ENCODE measurements at regions not wholly inside any gene's neighbourhood (a gene's known extent, or its start where the extent isn't known, plus 50 kb on each side); places are given as distances from the start of the nearest gene placed in this dataset.

DNA sequence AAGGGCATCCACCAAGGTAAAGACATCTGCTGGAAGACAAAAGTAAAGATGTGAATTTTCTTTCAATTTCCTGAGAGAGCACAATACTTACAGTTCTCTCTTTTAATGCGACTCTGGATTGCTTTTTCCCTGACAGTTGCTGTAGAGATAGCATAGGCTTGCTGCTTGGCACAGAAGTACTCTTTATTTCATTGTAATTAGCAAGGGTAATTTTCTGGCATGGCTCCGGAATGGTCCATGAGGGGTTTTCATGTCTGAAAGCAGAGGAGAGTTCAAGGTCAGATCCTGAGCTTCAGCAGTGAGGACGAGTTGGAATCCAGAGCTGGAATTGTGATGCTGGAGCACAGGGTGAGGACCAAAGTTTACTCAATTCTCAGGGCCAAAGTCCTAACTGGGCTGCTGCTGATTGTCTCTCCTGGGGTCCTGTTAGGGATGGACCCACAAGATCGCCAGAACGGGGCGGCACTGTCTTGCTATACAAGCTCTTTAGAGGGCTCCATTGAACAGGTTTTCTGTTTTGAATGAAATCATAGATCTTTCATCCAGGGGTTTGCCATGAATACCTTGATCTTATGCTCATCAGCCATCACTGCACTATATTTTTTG, 190.0 kb upstream of the MKI67 start:
- no peak for DNase-seq (ENCODE audit: low read depth)

- no peak for DNase-seq (ENCODE audit: low read depth)
Observed at GRCh38 chr10:128316925-128317324, 190.7 kb upstream of the MKI67 start.

- no peak for DNase-seq (ENCODE audit: low read depth)
Observed at GRCh38 chr10:128318366-128318765, 192.1 kb upstream of the MKI67 start.

DNA sequence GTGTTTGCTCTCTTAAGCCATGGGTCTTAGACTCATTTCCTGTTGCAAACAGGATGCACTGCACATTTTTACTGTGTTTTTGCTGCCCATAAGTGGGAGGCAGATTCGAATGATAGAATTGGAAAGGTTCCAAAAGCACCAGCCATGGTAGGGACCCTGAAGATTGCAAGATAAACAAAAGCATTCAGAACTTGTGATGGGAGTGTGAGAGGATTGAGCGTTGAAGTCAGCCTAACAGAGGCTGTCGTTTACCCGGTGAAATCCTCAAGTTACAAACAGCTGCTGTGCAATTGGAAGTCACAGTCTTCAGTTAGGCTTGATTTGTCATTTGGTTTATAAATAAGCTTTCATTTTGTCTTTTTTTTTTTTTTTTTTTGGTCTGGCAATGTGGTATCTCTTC, 192.7 kb upstream of the MKI67 start:
- no peak for DNase-seq (ENCODE audit: low read depth)

DNA sequence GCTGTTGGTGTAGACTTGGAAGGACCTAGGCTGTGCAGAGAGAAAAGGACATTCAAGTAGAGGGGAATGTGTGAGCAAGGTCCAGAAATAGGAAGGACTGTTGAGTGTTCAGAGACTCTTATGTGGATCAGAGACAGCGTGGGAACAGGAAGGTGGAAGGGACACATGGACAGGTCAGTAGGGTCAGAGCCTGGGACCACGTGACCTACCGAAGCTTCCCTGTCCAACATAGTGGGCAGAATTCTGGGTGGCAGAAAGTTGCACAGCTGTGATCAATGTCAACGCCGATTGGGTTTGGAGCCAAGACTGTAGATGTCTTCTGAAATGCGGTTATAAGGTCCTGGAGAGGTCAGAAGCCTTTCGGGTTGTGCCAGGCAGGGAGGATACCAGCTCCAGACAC, 195.9 kb upstream of the MKI67 start:
- DNase-seq (ENCODE audit: low read depth): no peak

- no peak for DNase-seq (ENCODE audit: low read depth)
Observed at GRCh38 chr10:128322950-128323349, 196.7 kb upstream of the MKI67 start.

- no peak for DNase-seq (ENCODE audit: low read depth)
Observed at GRCh38 chr10:128324058-128324827, 198.0 kb upstream of the MKI67 start.

DNA sequence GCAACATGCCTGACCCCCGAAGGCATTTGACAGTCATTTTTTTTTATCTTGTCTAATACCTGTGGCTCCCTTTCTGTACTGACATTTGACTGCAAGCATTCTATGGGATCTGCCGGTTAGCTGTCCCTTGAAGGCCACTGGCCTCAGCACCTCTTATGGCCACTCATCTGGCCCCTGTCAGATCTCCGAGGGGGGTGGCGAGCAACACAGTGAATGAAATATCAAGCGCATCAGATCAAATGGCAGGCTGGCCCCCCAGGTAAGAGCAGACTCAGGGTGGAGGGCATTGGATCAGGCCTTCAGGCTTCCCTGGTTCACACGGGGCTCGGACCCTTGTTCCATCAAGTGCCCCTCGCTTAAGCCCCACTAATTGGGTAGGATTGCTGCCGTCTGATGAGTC, 199.6 kb upstream of the MKI67 start:
- no peak for DNase-seq (ENCODE audit: low read depth)

- DNase-seq (ENCODE audit: low read depth): no peak
Observed at GRCh38 chr10:128326251-128326650, 200.0 kb upstream of the MKI67 start.

- no peak for DNase-seq (ENCODE audit: low read depth)
Observed at GRCh38 chr10:128326851-128327250, 200.6 kb upstream of the MKI67 start.

GRCh38 chr10:128336401-128336800, 210.2 kb upstream of the MKI67 start:
- DNase-seq (ENCODE audit: low read depth): no peak

- DNase-seq (ENCODE audit: low read depth): peak; percentile 85
Observed at GRCh38 chr10:128337860-128338378, 211.7 kb upstream of the MKI67 start.

DNA sequence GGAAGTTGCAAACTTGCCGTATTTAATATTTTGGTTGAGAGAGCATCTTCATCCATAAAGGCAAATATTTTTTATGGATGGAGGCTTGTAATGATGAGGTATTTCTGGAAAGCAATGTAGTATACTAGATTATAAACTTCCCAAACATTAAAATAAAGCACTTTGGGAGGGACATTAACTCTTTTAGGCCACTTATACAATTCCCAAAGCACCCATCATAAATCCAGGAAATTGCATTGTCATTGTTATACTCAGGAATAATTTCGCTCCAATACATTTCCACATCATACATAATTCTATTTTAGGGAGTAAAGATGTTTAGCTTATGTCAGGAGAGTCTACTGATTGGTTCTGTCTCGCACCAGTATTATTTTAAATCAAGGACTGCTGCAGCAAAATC, 212.7 kb upstream of the MKI67 start:
- no peak for DNase-seq (ENCODE audit: low read depth)

DNA sequence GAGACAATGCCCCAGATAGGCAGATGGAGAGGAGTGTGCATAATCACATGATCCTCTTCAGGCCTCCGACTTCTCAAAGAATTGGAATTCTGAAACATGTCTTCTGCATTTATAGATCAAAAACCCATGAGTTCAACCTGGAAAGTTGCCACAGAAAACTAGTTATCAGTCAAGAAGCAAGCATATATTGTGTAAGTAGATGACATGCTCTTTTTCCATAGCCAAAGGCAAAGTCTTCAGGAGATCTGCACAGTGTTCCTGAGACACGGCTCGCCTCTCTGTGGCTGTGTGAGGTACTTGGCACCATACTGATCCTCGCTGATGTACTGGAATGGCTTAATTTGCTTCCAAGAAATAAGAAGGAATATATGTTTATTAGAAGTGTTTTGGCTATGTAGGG, 213.5 kb upstream of the MKI67 start:
- no peak for DNase-seq (ENCODE audit: low read depth)

DNA sequence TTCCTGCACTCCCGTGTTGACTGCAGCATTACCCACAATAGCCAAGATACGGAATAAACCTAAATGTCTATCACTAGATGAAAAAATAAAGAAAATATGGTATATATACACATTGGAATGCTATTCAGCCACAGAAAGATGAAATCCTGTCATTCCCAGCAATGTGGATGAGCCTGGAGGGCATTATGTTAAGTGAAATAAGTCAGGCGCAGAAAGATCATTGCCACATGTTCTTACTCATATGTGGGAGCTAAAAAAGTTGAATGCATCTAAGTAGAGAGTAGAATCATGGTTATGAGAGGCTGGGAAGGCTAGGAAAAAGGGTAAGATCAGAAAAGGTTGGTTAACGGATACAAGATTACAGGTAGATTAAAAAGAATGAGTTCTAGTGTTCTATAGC, 219.1 kb upstream of the MKI67 start:
- DNase-seq (ENCODE audit: low read depth): no peak

- no peak for DNase-seq (ENCODE audit: low read depth)
Observed at GRCh38 chr10:128360783-128361182, 234.6 kb upstream of the MKI67 start.

DNA sequence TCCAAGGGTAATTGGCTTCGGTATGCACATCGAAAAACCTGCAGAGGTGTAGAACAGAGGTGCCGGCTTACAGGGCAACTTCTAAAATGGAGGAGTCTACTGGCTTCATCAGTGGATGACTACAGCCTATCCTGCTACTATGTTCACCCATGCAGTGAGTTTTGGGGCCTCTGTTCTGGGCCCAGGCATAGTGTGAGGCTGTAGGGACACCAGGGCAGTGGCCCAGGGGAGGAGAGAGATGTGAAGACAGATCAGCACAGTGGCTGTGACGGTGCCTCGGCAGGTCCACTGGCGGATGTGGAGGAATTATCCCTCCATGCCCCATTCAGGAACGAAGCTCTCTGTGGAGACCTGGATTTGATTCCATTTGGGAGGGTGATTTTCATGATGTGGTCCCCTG, 235.3 kb upstream of the MKI67 start:
- no peak for DNase-seq (ENCODE audit: low read depth)

DNA sequence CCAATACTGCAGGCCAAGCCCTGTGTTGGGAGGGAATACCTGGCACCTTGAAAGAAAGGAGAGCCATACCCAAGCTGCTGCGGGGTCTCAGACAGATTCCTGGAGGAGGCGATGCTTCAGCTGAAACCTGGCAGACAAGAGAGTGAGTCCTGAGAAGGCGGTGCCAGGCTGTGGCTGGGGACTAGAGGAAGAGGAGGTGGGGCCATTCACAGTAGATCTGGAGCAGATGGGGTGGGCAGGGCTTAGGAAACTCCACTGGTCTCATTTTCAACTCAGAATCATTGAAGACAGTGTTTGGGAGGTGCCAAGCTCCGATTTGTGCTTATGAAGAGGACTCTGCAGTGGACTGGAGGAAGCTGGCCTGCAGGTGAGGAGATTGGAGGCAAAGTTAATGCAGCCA, 236.3 kb upstream of the MKI67 start:
- no peak for DNase-seq (ENCODE audit: low read depth)

- DNase-seq (ENCODE audit: low read depth): no peak
Observed at GRCh38 chr10:128364631-128365030, 238.4 kb upstream of the MKI67 start.

DNA sequence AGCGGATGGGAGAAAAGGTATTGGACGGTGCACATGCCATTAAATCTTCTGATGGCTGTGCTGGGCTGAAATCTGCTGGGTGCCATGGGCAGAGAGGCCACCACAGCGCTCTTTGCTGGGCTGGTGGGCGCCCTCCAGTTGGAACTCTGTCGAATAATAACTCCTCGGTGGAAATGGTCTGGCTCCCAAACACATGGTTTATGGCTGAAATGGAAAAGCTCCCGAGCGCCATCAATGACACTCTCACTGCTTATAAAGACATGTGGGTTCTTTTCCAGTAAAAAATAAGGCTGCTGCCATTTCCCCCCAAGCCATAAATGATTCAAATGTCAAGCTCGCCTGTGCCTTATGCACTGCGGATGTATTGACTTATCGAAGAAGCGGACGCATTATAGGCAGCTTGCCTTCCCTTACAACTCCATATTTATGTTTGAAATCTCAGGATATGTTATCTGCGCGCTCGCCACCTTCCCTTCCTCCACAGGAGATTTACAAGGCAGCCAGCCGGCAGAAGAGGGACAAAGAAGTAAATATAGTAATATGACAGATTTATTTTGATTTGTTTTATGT, 239.0 kb upstream of the MKI67 start:
- DNase-seq (ENCODE audit: low read depth): no peak

DNA sequence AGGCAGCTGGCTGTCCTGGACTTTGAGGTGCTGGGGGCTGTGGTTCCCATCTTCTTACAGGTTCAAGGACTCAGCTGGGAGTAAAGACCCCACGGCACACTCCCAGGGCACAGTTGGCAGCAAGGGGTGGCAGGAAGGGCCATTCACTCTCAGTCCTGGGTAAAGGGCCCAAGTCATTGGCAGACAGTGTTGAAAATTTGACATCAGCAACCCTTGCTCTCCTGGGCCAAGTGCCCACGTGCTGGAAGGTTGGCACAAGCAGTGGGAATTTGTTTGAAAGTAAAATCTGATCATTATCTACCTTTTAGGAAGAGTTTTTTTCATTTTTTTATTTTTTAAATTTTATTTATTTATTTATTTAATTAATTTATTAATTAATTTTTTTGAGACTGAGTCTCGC, 241.6 kb upstream of the MKI67 start:
- DNase-seq (ENCODE audit: low read depth): no peak

DNA sequence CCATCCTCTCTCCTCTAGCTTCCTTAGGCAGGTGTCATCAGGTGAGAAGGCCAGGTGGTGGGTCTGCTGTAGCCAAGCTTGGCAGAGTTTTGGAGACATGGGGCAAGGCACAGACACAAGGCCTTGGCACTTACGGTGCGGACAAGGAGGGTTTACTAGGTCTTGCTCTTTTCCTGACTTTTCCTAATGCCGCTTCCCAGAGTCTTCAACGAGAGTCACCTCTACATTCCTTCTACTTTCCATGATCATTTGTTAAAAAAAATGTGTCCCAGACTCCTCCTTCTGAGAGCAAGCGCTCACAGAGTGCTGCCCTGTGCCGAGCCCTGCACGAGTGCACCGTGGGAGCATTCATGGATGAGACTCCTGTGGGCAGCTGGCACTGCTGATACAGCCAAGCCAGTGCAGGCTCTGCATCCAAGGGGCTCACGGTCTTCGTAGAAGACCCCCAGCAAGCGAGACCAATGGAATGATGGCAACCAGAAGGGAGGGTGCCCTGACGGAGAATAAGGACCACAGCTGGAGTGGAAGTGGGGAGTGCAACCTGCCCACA, 243.0 kb upstream of the MKI67 start:
- no peak for DNase-seq (ENCODE audit: low read depth)
